ENCODE measurements at regions not wholly inside any gene's neighbourhood (a gene's known extent, or its start where the extent isn't known, plus 50 kb on each side); places are given as distances from the start of the nearest gene placed in this dataset.

- DNase-seq: no peak
Measured at GRCh38 chr6:119626884-119627619, 277.5 kb upstream of the MAN1A1 start.

GRCh38 chr6:119620846-119621555 lies 271.4 kb upstream of the MAN1A1 start:
- DNase-seq: no peak

GRCh38 chr6:119614138-119614537 lies 264.6 kb upstream of the MAN1A1 start:
- DNase-seq: no peak

- DNase-seq: no peak
Measured at GRCh38 chr6:119612911-119613381, 263.4 kb upstream of the MAN1A1 start.

- DNase-seq: no peak
Measured at GRCh38 chr6:119612176-119612891, 262.8 kb upstream of the MAN1A1 start.

GRCh38 chr6:119610754-119611153 lies 261.2 kb upstream of the MAN1A1 start:
- DNase-seq: no peak

GRCh38 chr6:119610265-119610664 lies 260.7 kb upstream of the MAN1A1 start:
- DNase-seq: no peak

- no peak for DNase-seq
Measured at GRCh38 chr6:119609865-119610264, 260.3 kb upstream of the MAN1A1 start.

- no peak for DNase-seq
Measured at GRCh38 chr6:119608994-119609393, 259.4 kb upstream of the MAN1A1 start.

- no peak for DNase-seq
Measured at GRCh38 chr6:119604124-119604523, 254.6 kb upstream of the MAN1A1 start.

GRCh38 chr6:119603501-119603900 lies 253.9 kb upstream of the MAN1A1 start:
- no peak for DNase-seq

GRCh38 chr6:119602215-119603178 lies 252.9 kb upstream of the MAN1A1 start:
- DNase-seq: no peak

- DNase-seq: no peak
Measured at GRCh38 chr6:119598883-119599282, 249.3 kb upstream of the MAN1A1 start.

GRCh38 chr6:119594907-119595306 lies 245.3 kb upstream of the MAN1A1 start:
- no peak for DNase-seq

- DNase-seq: no peak
Measured at GRCh38 chr6:119591235-119591634, 241.7 kb upstream of the MAN1A1 start.

GRCh38 chr6:119590066-119590465 lies 240.5 kb upstream of the MAN1A1 start:
- no peak for DNase-seq

- no peak for DNase-seq
Measured at GRCh38 chr6:119587537-119587936, 238.0 kb upstream of the MAN1A1 start.

GRCh38 chr6:119586250-119586882 lies 236.8 kb upstream of the MAN1A1 start:
- DNase-seq: no peak

- DNase-seq: no peak
Measured at GRCh38 chr6:119584088-119584487, 234.5 kb upstream of the MAN1A1 start.

- DNase-seq: no peak
Measured at GRCh38 chr6:119581220-119581619, 231.7 kb upstream of the MAN1A1 start.

GRCh38 chr6:119575721-119576120 lies 226.2 kb upstream of the MAN1A1 start:
- no peak for DNase-seq

GRCh38 chr6:119568580-119568979 lies 219.0 kb upstream of the MAN1A1 start:
- DNase-seq: no peak

All from CD4-positive, alpha-beta T cell treated with Interleukin-10 for 1 hour (primary cell).